Activated T-cell treated with anti-CD3 and anti-CD28 coated beads, Interleukin-2, amount 50 U/mL, for 48 hours (primary cell): ENCODE measurements at regions not wholly inside any gene's neighbourhood (a gene's known extent, or its start where the extent isn't known, plus 50 kb on each side); places are given as distances from the start of the nearest gene placed in this dataset.
A peak's percentile ranks its signal among the peaks of the same experiment; 100 is the strongest.
"Not testable (repeated sequence)": the region's sequence is repeated elsewhere in the genome, so short reads cannot be mapped to it uniquely, and the experiment has no call there.

Experiments
- DNase-seq, 2 experiments: peaks; one replicate each; pipeline ENCODE4 v3.0.0-alpha.2; 2020

- peak; percentile 26 to 30 for DNase-seq
These were observed 515.7 kb upstream of the ATXN7L3B start for GRCh38 chr12:74021937-74022336.

- DNase-seq, result no peak
These were observed 506.6 kb upstream of the ATXN7L3B start for GRCh38 chr12:74031045-74031444.

GRCh38 chr12:74033531-74033930 lies 504.1 kb upstream of the ATXN7L3B start:
- no peak for DNase-seq

GRCh38 chr12:74039138-74039537 lies 498.5 kb upstream of the ATXN7L3B start:
- DNase-seq, result not testable (repeated sequence)

GRCh38 chr12:74043343-74043742 lies 494.3 kb upstream of the ATXN7L3B start:
- DNase-seq, result no peak

- DNase-seq, result no peak
These were observed 488.3 kb upstream of the ATXN7L3B start for GRCh38 chr12:74049348-74049747.

- DNase-seq, result no peak
These were observed 485.8 kb upstream of the ATXN7L3B start for GRCh38 chr12:74051848-74052247.

GRCh38 chr12:74066476-74066875 lies 471.2 kb upstream of the ATXN7L3B start:
- no peak for DNase-seq

GRCh38 chr12:74071182-74071581 lies 466.5 kb upstream of the ATXN7L3B start:
- no peak for DNase-seq

- no peak for DNase-seq
These were observed 460.7 kb upstream of the ATXN7L3B start for GRCh38 chr12:74076918-74077317.

- no peak for DNase-seq
These were observed 432.2 kb upstream of the ATXN7L3B start for GRCh38 chr12:74105434-74105833.

GRCh38 chr12:74108729-74109128 lies 428.9 kb upstream of the ATXN7L3B start:
- no peak for DNase-seq

GRCh38 chr12:74111688-74112360 lies 425.8 kb upstream of the ATXN7L3B start:
- no peak for DNase-seq

GRCh38 chr12:74119811-74120362 lies 417.7 kb upstream of the ATXN7L3B start:
- DNase-seq, result no peak

- no peak for DNase-seq
These were observed 417.0 kb upstream of the ATXN7L3B start for GRCh38 chr12:74120644-74121043.

- DNase-seq, result no peak
These were observed 407.9 kb upstream of the ATXN7L3B start for GRCh38 chr12:74129702-74130101.

- DNase-seq, result no peak
These were observed 393.2 kb upstream of the ATXN7L3B start for GRCh38 chr12:74144396-74144795.

- DNase-seq, result no peak
These were observed 392.3 kb upstream of the ATXN7L3B start for GRCh38 chr12:74145328-74145727.

- DNase-seq, result no peak
These were observed 388.8 kb upstream of the ATXN7L3B start for GRCh38 chr12:74148849-74149248.

GRCh38 chr12:74152370-74152769 lies 385.3 kb upstream of the ATXN7L3B start:
- DNase-seq, result no peak

GRCh38 chr12:74166096-74166495 lies 371.5 kb upstream of the ATXN7L3B start:
- no peak for DNase-seq

- no peak for DNase-seq
These were observed 368.0 kb upstream of the ATXN7L3B start for GRCh38 chr12:74169607-74170006.

- DNase-seq, result no peak
These were observed 366.8 kb upstream of the ATXN7L3B start for GRCh38 chr12:74170645-74171477.

- no peak for DNase-seq
These were observed 366.1 kb upstream of the ATXN7L3B start for GRCh38 chr12:74171478-74171909.
